ENCODE measurements at regions not wholly inside any gene's neighbourhood (a gene's known extent, or its start where the extent isn't known, plus 50 kb on each side); places are given as distances from the start of the nearest gene placed in this dataset.

- H3K27me3 ChIP-seq (ENCODE audit: low read length) = no peaks in the 10 kb centered on the region
- H3K9me3 ChIP-seq (ENCODE audit: low read length) = no peaks in the 10 kb centered on the region
- no peak overlapping the region for H3K4me2 ChIP-seq (ENCODE audit: low read depth, low read length, poor library complexity, severe bottlenecking)
- H3K9ac ChIP-seq (ENCODE audit: low read length) = no peak overlapping the region
- peaks cover 37% of the 10 kb centered on the region for H3K4me1 ChIP-seq (ENCODE audit: low read length)
- H3K9me2 ChIP-seq (replicated peaks; ENCODE audit: insufficient read depth, low read length) = no peaks in the 10 kb centered on the region
- no peak overlapping the region for H2AFZ ChIP-seq (ENCODE audit: low read length)
- no peaks in the 10 kb centered on the region for H3K36me3 ChIP-seq (ENCODE audit: insufficient read depth, low read length)
- no peak for DNase-seq
- no peaks in the 10 kb centered on the region for H3K79me2 ChIP-seq (ENCODE audit: low read length)
- no peaks in the 10 kb centered on the region; the same call in 1 of the 2 replicates for H4K20me1 ChIP-seq (ENCODE audit: insufficient read depth, low read depth, low read length)
- H3K27ac ChIP-seq (ENCODE audit: low read length) = no peak overlapping the region
- no peak overlapping the region for H3K4me3 ChIP-seq (ENCODE audit: low read length)
These were observed 258.1 kb downstream of the LRFN2 start for GRCh38 chr6:40328986-40329545.

GRCh38 chr6:40328386-40328985 lies 258.7 kb downstream of the LRFN2 start:
- Histone ChIP-seq H3K27me3 (ENCODE audit: low read length) (no peaks in the 10 kb centered on the region), H3K9ac (ENCODE audit: low read length) (no peak overlapping the region), H3K79me2 (ENCODE audit: low read length) (no peaks in the 10 kb centered on the region), H3K9me2 (replicated peaks; ENCODE audit: insufficient read depth, low read length) (no peaks in the 10 kb centered on the region), H3K27ac (ENCODE audit: low read length) (no peak overlapping the region), H3K36me3 (ENCODE audit: insufficient read depth, low read length) (no peaks in the 10 kb centered on the region), H3K9me3 (ENCODE audit: low read length) (no peaks in the 10 kb centered on the region), H2AFZ (ENCODE audit: low read length) (no peak overlapping the region), H3K4me1 (ENCODE audit: low read length) (peaks cover 37% of the 10 kb centered on the region), H3K4me3 (ENCODE audit: low read length) (no peak overlapping the region), H4K20me1 (ENCODE audit: insufficient read depth, low read depth, low read length) (no peaks in the 10 kb centered on the region; the same call in 1 of the 2 replicates), H3K4me2 (ENCODE audit: low read depth, low read length, poor library complexity, severe bottlenecking) (no peak overlapping the region)
- peak; percentile 63 for DNase-seq

- peaks cover 37% of the 10 kb centered on the region for H3K4me1 ChIP-seq (ENCODE audit: low read length)
- no peak overlapping the region for H3K27ac ChIP-seq (ENCODE audit: low read length)
- no peaks in the 10 kb centered on the region; the same call in 1 of the 2 replicates for H4K20me1 ChIP-seq (ENCODE audit: insufficient read depth, low read depth, low read length)
- H3K9me2 ChIP-seq (replicated peaks; ENCODE audit: insufficient read depth, low read length) = no peaks in the 10 kb centered on the region
- H3K4me2 ChIP-seq (ENCODE audit: low read depth, low read length, poor library complexity, severe bottlenecking) = no peak overlapping the region
- H3K4me3 ChIP-seq (ENCODE audit: low read length) = no peak overlapping the region
- no peak overlapping the region for H2AFZ ChIP-seq (ENCODE audit: low read length)
- H3K79me2 ChIP-seq (ENCODE audit: low read length) = no peaks in the 10 kb centered on the region
- no peak overlapping the region for H3K9ac ChIP-seq (ENCODE audit: low read length)
- peak; percentile 75 for DNase-seq
- no peaks in the 10 kb centered on the region for H3K9me3 ChIP-seq (ENCODE audit: low read length)
- H3K27me3 ChIP-seq (ENCODE audit: low read length) = no peaks in the 10 kb centered on the region
- H3K36me3 ChIP-seq (ENCODE audit: insufficient read depth, low read length) = no peaks in the 10 kb centered on the region
These were observed 260.3 kb downstream of the LRFN2 start for GRCh38 chr6:40326714-40327421.

DNA sequence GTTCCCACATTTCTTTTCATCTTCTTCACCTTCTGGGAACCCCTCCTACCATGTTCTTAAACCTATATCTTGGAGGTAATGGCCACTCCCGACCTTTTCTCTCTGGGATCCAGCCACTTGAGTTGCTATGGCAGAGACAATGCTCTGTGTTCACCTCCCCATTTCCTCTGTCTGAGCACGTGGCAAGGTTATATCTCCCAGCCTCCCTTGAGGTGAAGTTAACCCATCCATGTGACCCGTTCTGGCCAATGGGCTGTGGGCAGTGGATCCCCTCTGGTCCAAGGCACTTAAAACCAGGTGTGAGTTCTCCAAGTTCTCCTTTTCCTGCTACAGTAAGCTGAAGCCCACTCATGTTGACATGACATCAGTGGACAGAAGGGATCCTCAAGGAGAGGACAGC lies 261.4 kb downstream of the LRFN2 start:
- no peak overlapping the region for H3K27ac ChIP-seq (ENCODE audit: low read length)
- H2AFZ ChIP-seq (ENCODE audit: low read length) = no peak overlapping the region
- H3K4me2 ChIP-seq (ENCODE audit: low read depth, low read length, poor library complexity, severe bottlenecking) = no peak overlapping the region
- H3K79me2 ChIP-seq (ENCODE audit: low read length) = no peaks in the 10 kb centered on the region
- no peak overlapping the region for H3K9ac ChIP-seq (ENCODE audit: low read length)
- H3K4me3 ChIP-seq (ENCODE audit: low read length) = no peak overlapping the region
- peak; percentile 62 for DNase-seq
- H3K36me3 ChIP-seq (ENCODE audit: insufficient read depth, low read length) = no peaks in the 10 kb centered on the region
- no peaks in the 10 kb centered on the region; the same call in 1 of the 2 replicates for H4K20me1 ChIP-seq (ENCODE audit: insufficient read depth, low read depth, low read length)
- H3K27me3 ChIP-seq (ENCODE audit: low read length) = no peaks in the 10 kb centered on the region
- no peaks in the 10 kb centered on the region for H3K9me2 ChIP-seq (replicated peaks; ENCODE audit: insufficient read depth, low read length)
- H3K9me3 ChIP-seq (ENCODE audit: low read length) = no peaks in the 10 kb centered on the region
- H3K4me1 ChIP-seq (ENCODE audit: low read length) = peaks cover 26% of the 10 kb centered on the region

- Histone ChIP-seq H4K20me1 (ENCODE audit: insufficient read depth, low read depth, low read length) (no peaks in the 10 kb centered on the region), H3K4me1 (ENCODE audit: low read length) (peaks cover 18% of the 10 kb centered on the region), H3K27me3 (ENCODE audit: low read length) (no peaks in the 10 kb centered on the region), H3K9ac (ENCODE audit: low read length) (no peak overlapping the region), H3K79me2 (ENCODE audit: low read length) (no peaks in the 10 kb centered on the region), H3K9me3 (ENCODE audit: low read length) (no peaks in the 10 kb centered on the region), H2AFZ (ENCODE audit: low read length) (no peak overlapping the region), H3K27ac (ENCODE audit: low read length) (no peak overlapping the region), H3K4me2 (ENCODE audit: low read depth, low read length, poor library complexity, severe bottlenecking) (no peak overlapping the region), H3K9me2 (replicated peaks; ENCODE audit: insufficient read depth, low read length) (no peaks in the 10 kb centered on the region), H3K36me3 (ENCODE audit: insufficient read depth, low read length) (no peaks in the 10 kb centered on the region), H3K4me3 (ENCODE audit: low read length) (no peak overlapping the region)
- DNase-seq = no peak
These were observed 262.1 kb downstream of the LRFN2 start for GRCh38 chr6:40325041-40325440.

- Histone ChIP-seq H3K9me2 (replicated peaks; ENCODE audit: insufficient read depth, low read length) (no peaks in the 10 kb centered on the region), H2AFZ (ENCODE audit: low read length) (no peak overlapping the region), H3K4me2 (ENCODE audit: low read depth, low read length, poor library complexity, severe bottlenecking) (no peak overlapping the region), H3K79me2 (ENCODE audit: low read length) (no peaks in the 10 kb centered on the region), H3K4me1 (ENCODE audit: low read length) (peaks cover 15% of the 10 kb centered on the region), H3K36me3 (ENCODE audit: insufficient read depth, low read length) (no peaks in the 10 kb centered on the region), H3K27me3 (ENCODE audit: low read length) (no peaks in the 10 kb centered on the region), H4K20me1 (ENCODE audit: insufficient read depth, low read depth, low read length) (no peaks in the 10 kb centered on the region), H3K27ac (ENCODE audit: low read length) (no peak overlapping the region), H3K9ac (ENCODE audit: low read length) (no peak overlapping the region), H3K9me3 (ENCODE audit: low read length) (no peaks in the 10 kb centered on the region), H3K4me3 (ENCODE audit: low read length) (no peak overlapping the region)
- DNase-seq = no peak
These were observed 263.1 kb downstream of the LRFN2 start for GRCh38 chr6:40323881-40324634.

GRCh38 chr6:40322336-40322735 lies 264.8 kb downstream of the LRFN2 start:
- no peak for DNase-seq
- no peak overlapping the region for H3K27ac ChIP-seq (ENCODE audit: low read length)
- H2AFZ ChIP-seq (ENCODE audit: low read length) = no peak overlapping the region
- no peaks in the 10 kb centered on the region for H4K20me1 ChIP-seq (ENCODE audit: insufficient read depth, low read depth, low read length)
- no peaks in the 10 kb centered on the region for H3K27me3 ChIP-seq (ENCODE audit: low read length)
- no peak overlapping the region for H3K4me3 ChIP-seq (ENCODE audit: low read length)
- no peaks in the 10 kb centered on the region for H3K9me3 ChIP-seq (ENCODE audit: low read length)
- no peaks in the 10 kb centered on the region for H3K79me2 ChIP-seq (ENCODE audit: low read length)
- H3K9me2 ChIP-seq (replicated peaks; ENCODE audit: insufficient read depth, low read length) = no peaks in the 10 kb centered on the region
- H3K36me3 ChIP-seq (ENCODE audit: insufficient read depth, low read length) = no peaks in the 10 kb centered on the region
- no peak overlapping the region for H3K9ac ChIP-seq (ENCODE audit: low read length)
- no peak overlapping the region for H3K4me2 ChIP-seq (ENCODE audit: low read depth, low read length, poor library complexity, severe bottlenecking)
- peaks cover 12% of the 10 kb centered on the region for H3K4me1 ChIP-seq (ENCODE audit: low read length)

GRCh38 chr6:40321616-40322015 lies 265.5 kb downstream of the LRFN2 start:
- no peak for DNase-seq
- Histone ChIP-seq H3K9ac (ENCODE audit: low read length) (no peak overlapping the region), H3K27me3 (ENCODE audit: low read length) (no peaks in the 10 kb centered on the region), H2AFZ (ENCODE audit: low read length) (no peak overlapping the region), H3K4me1 (ENCODE audit: low read length) (peaks cover 4% of the 10 kb centered on the region), H3K79me2 (ENCODE audit: low read length) (no peaks in the 10 kb centered on the region), H3K9me3 (ENCODE audit: low read length) (no peaks in the 10 kb centered on the region), H3K27ac (ENCODE audit: low read length) (no peak overlapping the region), H3K4me2 (ENCODE audit: low read depth, low read length, poor library complexity, severe bottlenecking) (no peak overlapping the region), H3K9me2 (replicated peaks; ENCODE audit: insufficient read depth, low read length) (no peaks in the 10 kb centered on the region), H3K4me3 (ENCODE audit: low read length) (no peak overlapping the region), H4K20me1 (ENCODE audit: insufficient read depth, low read depth, low read length) (no peaks in the 10 kb centered on the region), H3K36me3 (ENCODE audit: insufficient read depth, low read length) (no peaks in the 10 kb centered on the region)
